ENCODE measurements at regions not wholly inside any gene's neighbourhood (a gene's known extent, or its start where the extent isn't known, plus 50 kb on each side); places are given as distances from the start of the nearest gene placed in this dataset.

DNA sequence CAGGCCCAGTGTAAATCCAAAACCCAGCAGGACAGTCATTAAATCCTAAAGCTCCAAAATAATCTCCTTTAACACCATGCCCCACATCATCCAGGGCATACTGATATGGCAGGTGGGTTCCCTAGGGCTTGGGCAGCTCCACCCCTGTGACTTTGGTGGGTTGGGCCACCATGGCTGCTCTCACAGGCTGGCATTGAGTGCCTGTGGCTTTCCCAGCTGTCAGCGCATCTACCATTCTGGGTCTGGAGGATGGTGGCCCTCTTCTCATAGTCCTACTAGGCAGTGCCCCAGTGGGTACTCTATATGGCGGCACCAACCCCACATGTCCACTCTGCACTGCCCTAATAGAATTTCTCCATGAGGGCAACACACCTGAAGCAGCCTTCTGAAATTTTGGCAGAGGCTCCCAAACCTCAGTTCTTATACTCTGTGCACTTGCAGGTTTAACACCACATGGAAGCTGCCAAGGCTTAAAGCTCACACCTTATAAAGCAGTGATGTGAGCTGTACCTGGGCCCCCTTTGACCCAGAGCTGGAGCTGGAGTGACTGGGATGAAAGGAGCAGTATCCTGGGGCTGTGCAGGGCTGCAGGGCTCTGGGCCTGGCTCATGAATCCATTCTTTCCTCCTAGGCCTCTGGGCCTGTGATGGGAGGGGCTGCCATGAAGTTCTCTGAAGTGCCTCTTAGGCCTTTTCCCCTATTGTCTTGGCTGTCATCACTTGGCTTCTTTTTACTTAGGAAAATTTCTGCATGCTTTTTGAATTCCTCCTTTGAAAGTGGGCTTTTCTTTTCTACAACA, 765.5 kb upstream of the EPHA7 start:
- H3K36me3 ChIP-seq = no peaks in the 10 kb centered on the region
- no peak for DNase-seq (ENCODE audit: low spot score in 2 of 2)
- intact Hi-C loops (cut with DNase I) = no loop called here
- no peak overlapping the region for H3K4me3 ChIP-seq
- H3K9me3 ChIP-seq = peaks cover 0 to 4% of the 10 kb centered on the region in 2 donors
- no peak overlapping the region for H3K27ac ChIP-seq
- no peaks in the 10 kb centered on the region for H3K27me3 ChIP-seq
- no peaks in the 10 kb centered on the region for H3K4me1 ChIP-seq
- TF ChIP-seq, protein P1, sequence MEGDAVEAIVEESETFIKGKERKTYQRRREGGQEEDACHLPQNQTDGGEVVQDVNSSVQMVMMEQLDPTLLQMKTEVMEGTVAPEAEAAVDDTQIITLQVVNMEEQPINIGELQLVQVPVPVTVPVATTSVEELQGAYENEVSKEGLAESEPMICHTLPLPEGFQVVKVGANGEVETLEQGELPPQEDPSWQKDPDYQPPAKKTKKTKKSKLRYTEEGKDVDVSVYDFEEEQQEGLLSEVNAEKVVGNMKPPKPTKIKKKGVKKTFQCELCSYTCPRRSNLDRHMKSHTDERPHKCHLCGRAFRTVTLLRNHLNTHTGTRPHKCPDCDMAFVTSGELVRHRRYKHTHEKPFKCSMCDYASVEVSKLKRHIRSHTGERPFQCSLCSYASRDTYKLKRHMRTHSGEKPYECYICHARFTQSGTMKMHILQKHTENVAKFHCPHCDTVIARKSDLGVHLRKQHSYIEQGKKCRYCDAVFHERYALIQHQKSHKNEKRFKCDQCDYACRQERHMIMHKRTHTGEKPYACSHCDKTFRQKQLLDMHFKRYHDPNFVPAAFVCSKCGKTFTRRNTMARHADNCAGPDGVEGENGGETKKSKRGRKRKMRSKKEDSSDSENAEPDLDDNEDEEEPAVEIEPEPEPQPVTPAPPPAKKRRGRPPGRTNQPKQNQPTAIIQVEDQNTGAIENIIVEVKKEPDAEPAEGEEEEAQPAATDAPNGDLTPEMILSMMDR (IDR thresholded peaks at IDR 0.05) = no peak

DNA sequence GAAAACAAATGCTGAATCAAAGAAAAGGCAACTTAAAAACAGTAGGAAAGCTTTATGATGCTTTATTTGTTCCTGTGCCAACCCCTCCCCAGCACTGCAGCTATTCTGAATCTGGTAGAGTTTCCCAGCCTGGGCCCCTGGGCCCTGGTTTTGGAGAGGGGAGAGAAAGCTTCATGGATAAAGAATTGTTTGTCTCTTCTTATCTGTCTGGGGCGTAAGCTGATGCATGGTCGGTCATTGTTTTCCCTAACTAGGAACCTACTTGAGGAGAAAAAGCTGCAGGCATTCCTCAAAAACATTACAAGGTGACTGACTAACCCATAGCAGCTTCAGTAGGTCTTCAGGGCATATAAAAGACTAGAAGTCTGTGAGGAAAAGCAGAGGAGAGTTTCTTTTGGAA, 758.1 kb upstream of the EPHA7 start:
- no peaks in the 10 kb centered on the region for H3K9me3 ChIP-seq
- H3K27ac ChIP-seq = no peak overlapping the region
- TF ChIP-seq, protein P1 (IDR thresholded peaks at IDR 0.05) = no peak
- intact Hi-C loops (cut with DNase I) = no loop called here
- no peaks in the 10 kb centered on the region for H3K36me3 ChIP-seq
- no peaks in the 10 kb centered on the region for H3K27me3 ChIP-seq
- H3K4me3 ChIP-seq = no peak overlapping the region
- DNase-seq (ENCODE audit: low spot score in 2 of 2) = no peak
- no peaks in the 10 kb centered on the region for H3K4me1 ChIP-seq

DNA sequence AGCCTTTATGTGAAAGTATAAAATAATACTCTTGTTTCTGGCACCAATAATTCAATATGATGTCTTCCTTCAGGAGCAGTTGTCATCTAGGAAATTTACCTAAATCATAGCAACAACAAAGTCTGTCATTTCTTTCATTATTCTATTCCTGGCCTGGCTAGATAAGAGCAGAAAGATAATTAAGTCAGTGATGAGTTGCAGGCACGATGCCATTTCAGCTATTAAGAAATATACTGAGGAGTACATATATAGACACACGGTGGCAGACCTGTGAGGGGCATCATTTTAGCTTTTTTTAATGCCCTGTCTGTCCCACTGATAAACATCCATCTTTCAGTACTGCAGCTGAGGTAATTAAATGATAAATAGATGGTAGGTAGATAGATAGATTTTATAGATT, 756.1 kb upstream of the EPHA7 start:
- H3K4me1 ChIP-seq = no peaks in the 10 kb centered on the region
- no peak for DNase-seq (ENCODE audit: low spot score in 2 of 2)
- intact Hi-C loops (cut with DNase I) = no loop called here
- H3K27me3 ChIP-seq = no peaks in the 10 kb centered on the region
- no peaks in the 10 kb centered on the region for H3K36me3 ChIP-seq
- TF ChIP-seq, protein P1 (IDR thresholded peaks at IDR 0.05) = no peak
- H3K4me3 ChIP-seq = no peak overlapping the region
- H3K27ac ChIP-seq = no peak overlapping the region
- no peaks in the 10 kb centered on the region for H3K9me3 ChIP-seq

DNA sequence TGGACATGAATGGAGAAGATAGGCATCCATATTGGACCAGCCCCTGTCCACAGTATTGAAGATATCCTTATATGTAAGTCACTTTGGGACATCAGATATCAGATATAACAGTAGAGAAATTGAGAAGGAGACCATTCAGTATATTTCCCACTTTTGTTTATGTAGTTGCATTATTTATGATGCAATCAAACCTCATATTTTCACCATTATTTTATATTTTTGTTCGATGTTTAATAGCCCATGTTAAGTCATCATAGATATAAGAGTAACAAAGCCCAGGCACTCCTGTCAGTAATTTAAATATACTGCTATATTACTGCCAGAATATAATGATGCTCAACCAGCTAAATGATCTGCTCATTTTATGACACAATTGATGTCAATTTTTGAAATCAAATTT, 744.5 kb upstream of the EPHA7 start:
- Histone ChIP-seq H3K27me3 (no peaks in the 10 kb centered on the region), H3K4me3 (no peak overlapping the region), H3K9me3 (no peaks in the 10 kb centered on the region), H3K36me3 (no peaks in the 10 kb centered on the region), H3K27ac (no peak overlapping the region), H3K4me1 (no peaks in the 10 kb centered on the region)
- TF ChIP-seq, protein P1 (IDR thresholded peaks at IDR 0.05) = no peak
- intact Hi-C loops (cut with DNase I) = no loop called here
- DNase-seq (ENCODE audit: low spot score in 2 of 2) = no peak

DNA sequence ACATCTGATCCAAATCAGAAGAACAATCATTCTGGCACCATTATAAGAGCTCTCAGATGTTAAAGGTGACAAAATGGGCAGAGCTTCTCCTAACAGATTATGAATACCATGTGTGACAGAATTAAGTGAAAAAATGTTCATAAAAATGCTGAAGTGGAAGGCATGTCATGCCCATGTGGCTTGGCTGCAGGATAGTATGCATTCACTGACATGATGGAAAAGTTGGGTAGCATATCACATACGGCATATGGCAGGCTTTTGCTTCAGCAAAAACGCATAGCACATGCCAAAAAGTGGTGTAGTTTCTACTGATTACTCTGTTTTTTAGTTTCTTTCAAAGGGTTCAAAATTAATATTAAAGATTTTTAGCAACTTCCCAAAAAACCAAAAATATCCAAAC, 731.5 kb upstream of the EPHA7 start:
- Histone ChIP-seq H3K36me3 (no peaks in the 10 kb centered on the region), H3K9me3 (no peaks in the 10 kb centered on the region), H3K4me3 (no peak overlapping the region), H3K4me1 (no peaks in the 10 kb centered on the region), H3K27ac (no peak overlapping the region), H3K27me3 (no peaks in the 10 kb centered on the region)
- no peak for DNase-seq (ENCODE audit: low spot score in 2 of 2)
- intact Hi-C loops (cut with DNase I) = no loop called here
- TF ChIP-seq, protein P1 (IDR thresholded peaks at IDR 0.05) = no peak

All from ascending aorta (tissue), 2 donors.